ENCODE measurements at regions not wholly inside any gene's neighbourhood (a gene's known extent, or its start where the extent isn't known, plus 50 kb on each side); places are given as distances from the start of the nearest gene placed in this dataset.

DNA sequence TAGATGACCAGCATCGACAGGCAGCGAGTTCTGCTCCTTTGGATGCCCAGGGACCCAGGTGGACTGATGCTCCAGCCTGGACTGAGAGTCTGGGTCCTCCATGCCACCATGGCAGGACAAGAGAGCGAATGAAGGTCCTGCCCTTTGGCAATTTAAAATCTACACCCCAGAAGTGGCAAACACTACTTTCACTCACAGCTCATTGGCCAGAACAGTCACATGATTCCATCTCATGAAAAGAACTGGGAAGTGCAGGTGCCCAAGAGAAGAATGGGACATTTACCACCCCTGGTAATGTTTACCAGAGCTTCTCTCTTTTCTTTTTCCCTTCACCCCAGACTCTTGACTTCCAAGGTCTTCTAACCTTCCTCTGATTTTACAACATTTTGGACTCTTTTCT, 87.8 kb upstream of the SLCO3A1 start:
- ATAC-seq (no peak), FAIRE-seq (no peak), DNase-seq (ENCODE audit: low spot score) (no peak)
- Histone ChIP-seq H3K4me1 (ENCODE audit: insufficient read depth, low read length) (no peaks in the 10 kb centered on the region), H3K9me3 (ENCODE audit: low read length) (no peaks in the 10 kb centered on the region), H4K20me1 (ENCODE audit: insufficient read depth, low read length) (no peaks in the 10 kb centered on the region), H3K4me2 (ENCODE audit: low read depth, low read length) (no peak overlapping the region), H2AFZ (ENCODE audit: low read length) (no peak overlapping the region), H3K4me3 (replicated peaks in 1 of 3; ENCODE audit: insufficient read depth in 1 of 3, low read depth in 2 of 3, low read length in 3 of 3) (no peak overlapping the region), H3K36me3 (replicated peaks in 1 of 2; ENCODE audit: control insufficient read depth in 1 of 2, insufficient read depth in 2 of 2, low read length in 2 of 2) (no peaks in the 10 kb centered on the region), H3K79me2 (ENCODE audit: insufficient read depth, low read length) (no peaks in the 10 kb centered on the region), H3K27me3 (ENCODE audit: control insufficient read depth in 1 of 2, insufficient read depth in 2 of 2, low read length in 2 of 2) (peaks cover 0 to 4% of the 10 kb centered on the region in 2 experiments; a peak in 1 of 5 replicates), H3K9ac (ENCODE audit: insufficient read depth, low read depth, low read length) (no peak overlapping the region), H3K27ac (ENCODE audit: extremely low read length, insufficient read depth, low read length) (no peak overlapping the region)
- ChIA-PET CTCF (ENCODE audit: low intra/inter-chr PET ratio, low total read pairs) (no interaction called here), POLR2A (no interaction called here)
- intact Hi-C loops (cut with micrococcal nuclease; ENCODE audit: unreplicated experiment) = no loop called here
- no TSS peak for BruUV-seq (replicated peaks)
- in situ Hi-C loops (cut with HindIII; ENCODE audit: extremely low pct_ligation_motif_present, low pct_unique_long_range_greater_than_20kb) = no loop called here
- 10% methylated on average over 3 of the region's 3 CpGs for WGBS (ENCODE audit: low lambda C conversion rate)
- TF ChIP-seq, protein P1, sequence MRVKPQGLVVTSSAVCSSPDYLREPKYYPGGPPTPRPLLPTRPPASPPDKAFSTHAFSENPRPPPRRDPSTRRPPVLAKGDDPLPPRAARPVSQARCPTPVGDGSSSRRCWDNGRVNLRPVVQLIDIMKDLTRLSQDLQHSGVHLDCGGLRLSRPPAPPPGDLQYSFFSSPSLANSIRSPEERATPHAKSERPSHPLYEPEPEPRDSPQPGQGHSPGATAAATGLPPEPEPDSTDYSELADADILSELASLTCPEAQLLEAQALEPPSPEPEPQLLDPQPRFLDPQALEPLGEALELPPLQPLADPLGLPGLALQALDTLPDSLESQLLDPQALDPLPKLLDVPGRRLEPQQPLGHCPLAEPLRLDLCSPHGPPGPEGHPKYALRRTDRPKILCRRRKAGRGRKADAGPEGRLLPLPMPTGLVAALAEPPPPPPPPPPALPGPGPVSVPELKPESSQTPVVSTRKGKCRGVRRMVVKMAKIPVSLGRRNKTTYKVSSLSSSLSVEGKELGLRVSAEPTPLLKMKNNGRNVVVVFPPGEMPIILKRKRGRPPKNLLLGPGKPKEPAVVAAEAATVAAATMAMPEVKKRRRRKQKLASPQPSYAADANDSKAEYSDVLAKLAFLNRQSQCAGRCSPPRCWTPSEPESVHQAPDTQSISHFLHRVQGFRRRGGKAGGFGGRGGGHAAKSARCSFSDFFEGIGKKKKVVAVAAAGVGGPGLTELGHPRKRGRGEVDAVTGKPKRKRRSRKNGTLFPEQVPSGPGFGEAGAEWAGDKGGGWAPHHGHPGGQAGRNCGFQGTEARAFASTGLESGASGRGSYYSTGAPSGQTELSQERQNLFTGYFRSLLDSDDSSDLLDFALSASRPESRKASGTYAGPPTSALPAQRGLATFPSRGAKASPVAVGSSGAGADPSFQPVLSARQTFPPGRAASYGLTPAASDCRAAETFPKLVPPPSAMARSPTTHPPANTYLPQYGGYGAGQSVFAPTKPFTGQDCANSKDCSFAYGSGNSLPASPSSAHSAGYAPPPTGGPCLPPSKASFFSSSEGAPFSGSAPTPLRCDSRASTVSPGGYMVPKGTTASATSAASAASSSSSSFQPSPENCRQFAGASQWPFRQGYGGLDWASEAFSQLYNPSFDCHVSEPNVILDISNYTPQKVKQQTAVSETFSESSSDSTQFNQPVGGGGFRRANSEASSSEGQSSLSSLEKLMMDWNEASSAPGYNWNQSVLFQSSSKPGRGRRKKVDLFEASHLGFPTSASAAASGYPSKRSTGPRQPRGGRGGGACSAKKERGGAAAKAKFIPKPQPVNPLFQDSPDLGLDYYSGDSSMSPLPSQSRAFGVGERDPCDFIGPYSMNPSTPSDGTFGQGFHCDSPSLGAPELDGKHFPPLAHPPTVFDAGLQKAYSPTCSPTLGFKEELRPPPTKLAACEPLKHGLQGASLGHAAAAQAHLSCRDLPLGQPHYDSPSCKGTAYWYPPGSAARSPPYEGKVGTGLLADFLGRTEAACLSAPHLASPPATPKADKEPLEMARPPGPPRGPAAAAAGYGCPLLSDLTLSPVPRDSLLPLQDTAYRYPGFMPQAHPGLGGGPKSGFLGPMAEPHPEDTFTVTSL (CRISPR knock-in tag; IDR thresholded peaks at IDR 0.05; ENCODE audit: borderline replicate concordance) = no peak
- TF ChIP-seq SMARCC2 (IDR thresholded peaks at IDR 0.05) = no peak
- no peak for TF ChIP-seq DR1 (CRISPR knock-in tag; IDR thresholded peaks at IDR 0.05)
- TF ChIP-seq ZIK1 (CRISPR knock-in tag; IDR thresholded peaks at IDR 0.05; ENCODE audit: borderline replicate concordance, low read depth) = no peak
- TF ChIP-seq NR3C1 (CRISPR knock-in tag; IDR thresholded peaks at IDR 0.05) = no peak
- no peak for TF ChIP-seq KMT2B (CRISPR knock-in tag; IDR thresholded peaks at IDR 0.05)
- TF ChIP-seq SPEN (CRISPR knock-in tag; IDR thresholded peaks at IDR 0.05; ENCODE audit: low read depth) = no peak
- no peak for TF ChIP-seq ZNF468 (CRISPR knock-in tag; IDR thresholded peaks at IDR 0.05)
- no peak for TF ChIP-seq SP5 (CRISPR knock-in tag; IDR thresholded peaks at IDR 0.05; ENCODE audit: borderline replicate concordance, low read depth)
- TF ChIP-seq, protein P2, sequence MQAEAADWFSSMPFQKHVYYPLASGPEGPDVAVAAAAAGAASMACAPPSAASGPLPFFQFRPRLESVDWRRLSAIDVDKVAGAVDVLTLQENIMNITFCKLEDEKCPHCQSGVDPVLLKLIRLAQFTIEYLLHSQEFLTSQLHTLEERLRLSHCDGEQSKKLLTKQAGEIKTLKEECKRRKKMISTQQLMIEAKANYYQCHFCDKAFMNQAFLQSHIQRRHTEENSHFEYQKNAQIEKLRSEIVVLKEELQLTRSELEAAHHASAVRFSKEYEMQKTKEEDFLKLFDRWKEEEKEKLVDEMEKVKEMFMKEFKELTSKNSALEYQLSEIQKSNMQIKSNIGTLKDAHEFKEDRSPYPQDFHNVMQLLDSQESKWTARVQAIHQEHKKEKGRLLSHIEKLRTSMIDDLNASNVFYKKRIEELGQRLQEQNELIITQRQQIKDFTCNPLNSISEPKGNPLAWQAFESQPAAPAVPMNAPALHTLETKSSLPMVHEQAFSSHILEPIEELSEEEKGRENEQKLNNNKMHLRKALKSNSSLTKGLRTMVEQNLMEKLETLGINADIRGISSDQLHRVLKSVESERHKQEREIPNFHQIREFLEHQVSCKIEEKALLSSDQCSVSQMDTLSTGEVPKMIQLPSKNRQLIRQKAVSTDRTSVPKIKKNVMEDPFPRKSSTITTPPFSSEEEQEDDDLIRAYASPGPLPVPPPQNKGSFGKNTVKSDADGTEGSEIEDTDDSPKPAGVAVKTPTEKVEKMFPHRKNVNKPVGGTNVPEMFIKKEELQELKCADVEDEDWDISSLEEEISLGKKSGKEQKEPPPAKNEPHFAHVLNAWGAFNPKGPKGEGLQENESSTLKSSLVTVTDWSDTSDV (CRISPR knock-in tag; IDR thresholded peaks at IDR 0.05) = no peak
- no peak for TF ChIP-seq ZSCAN31 (CRISPR knock-in tag; IDR thresholded peaks at IDR 0.05; ENCODE audit: low read depth)
- TF ChIP-seq ZFP36L2 (CRISPR knock-in tag; IDR thresholded peaks at IDR 0.05) = no peak
- no peak for TF ChIP-seq MYC (CRISPR knock-in tag; IDR thresholded peaks at IDR 0.05; ENCODE audit: borderline replicate concordance)
- TF ChIP-seq CSRNP1 (CRISPR knock-in tag; IDR thresholded peaks at IDR 0.05) = no peak
- TF ChIP-seq ZNF740 (CRISPR knock-in tag; IDR thresholded peaks at IDR 0.05) = no peak
- no peak for TF ChIP-seq ZNF615 (CRISPR knock-in tag; IDR thresholded peaks at IDR 0.05; ENCODE audit: borderline replicate concordance)

Data from HepG2 (cell line).